ENCODE measurements at regions not wholly inside any gene's neighbourhood (a gene's known extent, or its start where the extent isn't known, plus 50 kb on each side); places are given as distances from the start of the nearest gene placed in this dataset.
"Not testable (repeated sequence)": the region's sequence is repeated elsewhere in the genome, so short reads cannot be mapped to it uniquely, and the experiment has no call there.

GRCh38 chr12:60724475-60724874, 1128.6 kb downstream of the SLC16A7 start:
- H3K27me3 Mint-ChIP-seq (ENCODE audit: unreplicated experiment) = peaks cover 2% of the 10 kb centered on the region
- no peaks in the 10 kb centered on the region for H3K4me1 Mint-ChIP-seq (ENCODE audit: unreplicated experiment)
- no peaks in the 10 kb centered on the region for H3K9me3 Mint-ChIP-seq (ENCODE audit: unreplicated experiment)
- H3K36me3 Mint-ChIP-seq (ENCODE audit: low read depth, unreplicated experiment) = no peaks in the 10 kb centered on the region
- no peak overlapping the region for H3K27ac Mint-ChIP-seq (ENCODE audit: unreplicated experiment)
- DNase-seq (ENCODE audit: low spot score) = no peak
- TF ChIP-seq, protein P1, sequence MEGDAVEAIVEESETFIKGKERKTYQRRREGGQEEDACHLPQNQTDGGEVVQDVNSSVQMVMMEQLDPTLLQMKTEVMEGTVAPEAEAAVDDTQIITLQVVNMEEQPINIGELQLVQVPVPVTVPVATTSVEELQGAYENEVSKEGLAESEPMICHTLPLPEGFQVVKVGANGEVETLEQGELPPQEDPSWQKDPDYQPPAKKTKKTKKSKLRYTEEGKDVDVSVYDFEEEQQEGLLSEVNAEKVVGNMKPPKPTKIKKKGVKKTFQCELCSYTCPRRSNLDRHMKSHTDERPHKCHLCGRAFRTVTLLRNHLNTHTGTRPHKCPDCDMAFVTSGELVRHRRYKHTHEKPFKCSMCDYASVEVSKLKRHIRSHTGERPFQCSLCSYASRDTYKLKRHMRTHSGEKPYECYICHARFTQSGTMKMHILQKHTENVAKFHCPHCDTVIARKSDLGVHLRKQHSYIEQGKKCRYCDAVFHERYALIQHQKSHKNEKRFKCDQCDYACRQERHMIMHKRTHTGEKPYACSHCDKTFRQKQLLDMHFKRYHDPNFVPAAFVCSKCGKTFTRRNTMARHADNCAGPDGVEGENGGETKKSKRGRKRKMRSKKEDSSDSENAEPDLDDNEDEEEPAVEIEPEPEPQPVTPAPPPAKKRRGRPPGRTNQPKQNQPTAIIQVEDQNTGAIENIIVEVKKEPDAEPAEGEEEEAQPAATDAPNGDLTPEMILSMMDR (IDR thresholded peaks at IDR 0.05; ENCODE audit: unreplicated experiment) = no peak
- no peak overlapping the region for H3K4me3 Mint-ChIP-seq (ENCODE audit: unreplicated experiment)

DNA sequence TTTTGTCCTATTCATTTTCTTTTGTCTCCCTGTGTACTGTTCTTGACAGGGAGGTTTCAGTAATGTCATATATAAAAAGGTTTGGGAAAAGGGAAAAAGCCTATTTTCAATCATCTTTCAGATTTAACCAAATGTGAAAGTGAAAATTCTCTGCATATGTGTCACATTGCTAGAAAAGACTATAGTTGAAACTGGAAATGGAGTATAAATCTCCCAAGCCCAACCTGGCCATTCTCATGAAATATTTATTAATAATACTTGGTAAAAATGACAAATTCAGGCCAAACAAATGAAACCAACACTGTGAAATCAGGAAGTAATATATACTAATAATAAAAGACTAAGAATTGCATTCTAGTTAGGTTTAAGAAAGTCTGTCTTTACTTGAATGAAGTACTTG, 1129.2 kb downstream of the SLC16A7 start:
- TF ChIP-seq, protein P1 (IDR thresholded peaks at IDR 0.05; ENCODE audit: unreplicated experiment) = no peak
- H3K27me3 Mint-ChIP-seq (ENCODE audit: unreplicated experiment) = peaks cover 2% of the 10 kb centered on the region
- no peak overlapping the region for H3K27ac Mint-ChIP-seq (ENCODE audit: unreplicated experiment)
- no peaks in the 10 kb centered on the region for H3K36me3 Mint-ChIP-seq (ENCODE audit: low read depth, unreplicated experiment)
- DNase-seq (ENCODE audit: low spot score) = no peak
- H3K4me1 Mint-ChIP-seq (ENCODE audit: unreplicated experiment) = no peaks in the 10 kb centered on the region
- H3K4me3 Mint-ChIP-seq (ENCODE audit: unreplicated experiment) = no peak overlapping the region
- no peaks in the 10 kb centered on the region for H3K9me3 Mint-ChIP-seq (ENCODE audit: unreplicated experiment)

- TF ChIP-seq, protein P1 (IDR thresholded peaks at IDR 0.05; ENCODE audit: unreplicated experiment) = no peak
- Mint-ChIP-seq H3K36me3 (ENCODE audit: low read depth, unreplicated experiment) (no peaks in the 10 kb centered on the region), H3K27ac (ENCODE audit: unreplicated experiment) (no peak overlapping the region), H3K27me3 (ENCODE audit: unreplicated experiment) (no peaks in the 10 kb centered on the region), H3K4me1 (ENCODE audit: unreplicated experiment) (no peaks in the 10 kb centered on the region), H3K9me3 (ENCODE audit: unreplicated experiment) (no peaks in the 10 kb centered on the region), H3K4me3 (ENCODE audit: unreplicated experiment) (no peak overlapping the region)
- no peak for DNase-seq (ENCODE audit: low spot score)
These were observed 1156.8 kb downstream of the SLC16A7 start for GRCh38 chr12:60752589-60752988.

- Mint-ChIP-seq H3K27ac (ENCODE audit: unreplicated experiment) (no peak overlapping the region), H3K27me3 (ENCODE audit: unreplicated experiment) (no peaks in the 10 kb centered on the region), H3K4me1 (ENCODE audit: unreplicated experiment) (no peaks in the 10 kb centered on the region), H3K36me3 (ENCODE audit: low read depth, unreplicated experiment) (no peaks in the 10 kb centered on the region), H3K9me3 (ENCODE audit: unreplicated experiment) (no peaks in the 10 kb centered on the region), H3K4me3 (ENCODE audit: unreplicated experiment) (no peak overlapping the region)
- DNase-seq (ENCODE audit: low spot score) = no peak
- TF ChIP-seq, protein P1 (IDR thresholded peaks at IDR 0.05; ENCODE audit: unreplicated experiment) = no peak
These were observed 1162.4 kb downstream of the SLC16A7 start for GRCh38 chr12:60758224-60758623.

DNA sequence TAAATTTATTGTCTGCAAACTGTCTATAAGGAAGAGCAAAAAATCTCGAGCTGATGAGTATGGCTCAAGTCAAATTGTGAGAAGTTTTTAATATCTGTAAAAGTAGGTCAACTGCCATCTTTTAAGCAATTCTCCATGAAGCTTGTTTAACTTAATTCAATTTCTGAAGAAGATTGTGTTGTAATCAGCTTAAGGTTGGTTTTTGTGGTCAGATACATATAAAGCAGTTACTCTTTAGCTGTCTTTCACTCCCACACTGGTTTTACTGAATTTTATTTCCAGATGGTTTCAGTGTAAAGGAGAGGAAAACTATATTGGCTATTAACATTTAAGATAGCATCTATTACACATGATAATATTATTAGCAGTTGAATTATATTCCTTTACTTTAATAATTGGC, 1165.1 kb downstream of the SLC16A7 start:
- no peak for DNase-seq (ENCODE audit: low spot score)
- H3K4me3 Mint-ChIP-seq (ENCODE audit: unreplicated experiment) = no peak overlapping the region
- no peak overlapping the region for H3K27ac Mint-ChIP-seq (ENCODE audit: unreplicated experiment)
- TF ChIP-seq, protein P1 (IDR thresholded peaks at IDR 0.05; ENCODE audit: unreplicated experiment) = no peak
- H3K36me3 Mint-ChIP-seq (ENCODE audit: low read depth, unreplicated experiment) = no peaks in the 10 kb centered on the region
- no peaks in the 10 kb centered on the region for H3K4me1 Mint-ChIP-seq (ENCODE audit: unreplicated experiment)
- H3K9me3 Mint-ChIP-seq (ENCODE audit: unreplicated experiment) = no peaks in the 10 kb centered on the region
- no peaks in the 10 kb centered on the region for H3K27me3 Mint-ChIP-seq (ENCODE audit: unreplicated experiment)

DNA sequence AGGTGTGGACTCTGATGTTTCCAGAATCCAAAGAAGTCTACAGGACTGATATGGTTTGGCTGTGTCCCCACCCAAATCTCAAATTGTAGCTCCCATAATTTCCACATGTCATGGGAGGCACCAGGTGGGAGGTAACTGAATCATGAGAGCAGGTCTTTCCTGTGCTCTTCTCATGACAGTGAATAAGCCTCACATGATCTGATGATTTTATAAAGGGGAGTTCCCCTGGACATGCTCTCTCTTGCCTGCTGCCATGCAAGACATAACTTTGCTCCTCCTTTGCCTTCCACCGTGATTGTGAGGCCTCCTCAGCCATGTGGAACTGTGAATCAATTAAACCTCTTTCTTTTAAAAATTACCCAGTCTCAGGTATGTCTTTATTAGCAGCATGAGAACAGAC, 1205.3 kb downstream of the SLC16A7 start:
- not testable (repeated sequence) for H3K9me3 Mint-ChIP-seq (ENCODE audit: unreplicated experiment); DNase-seq (ENCODE audit: low spot score); H3K27ac Mint-ChIP-seq (ENCODE audit: unreplicated experiment); H3K4me1 Mint-ChIP-seq (ENCODE audit: unreplicated experiment); H3K4me3 Mint-ChIP-seq (ENCODE audit: unreplicated experiment); H3K27me3 Mint-ChIP-seq (ENCODE audit: unreplicated experiment); H3K36me3 Mint-ChIP-seq (ENCODE audit: low read depth, unreplicated experiment)

All from endothelial cell (in vitro differentiated cells).